ENCODE measurements at regions not wholly inside any gene's neighbourhood (a gene's known extent, or its start where the extent isn't known, plus 50 kb on each side); places are given as distances from the start of the nearest gene placed in this dataset.

DNA sequence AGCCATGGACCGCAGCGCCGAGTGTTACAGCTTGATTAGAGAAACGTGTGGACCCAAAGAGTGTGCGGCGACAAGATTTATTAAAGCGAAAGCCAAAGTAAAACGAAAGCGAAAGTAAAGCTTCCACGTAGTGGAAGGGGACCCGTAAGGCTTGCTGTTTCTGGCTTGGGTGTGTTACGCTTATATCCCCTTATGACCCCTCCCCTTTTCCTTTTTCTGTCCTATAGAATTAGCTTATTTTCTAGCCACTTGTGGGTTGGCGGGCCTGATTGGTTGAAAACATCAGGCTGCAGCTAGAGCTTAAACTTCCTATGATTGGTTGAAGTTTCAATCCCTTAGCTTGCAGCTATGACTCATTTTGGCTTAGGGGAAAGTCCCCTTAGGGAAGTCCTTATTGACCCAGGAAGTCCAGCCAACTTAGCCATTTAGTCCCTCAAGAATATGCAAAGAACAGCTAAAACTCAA is 969.7 kb downstream of the DCDC2C start:
- H3K9me2 ChIP-seq (ENCODE audit: insufficient read depth), result no peaks in the 10 kb centered on the region
- intact Hi-C loops (cut with micrococcal nuclease; ENCODE audit: unreplicated experiment), result no loop called here
- ChIA-PET POLR2A (ENCODE audit: unreplicated experiment) (no interaction called here), CTCF (no interaction called here)
- no peaks in the 10 kb centered on the region for H3K79me2 ChIP-seq (ENCODE audit: low read depth)
- no peak overlapping the region for H2AFZ ChIP-seq
- H3K27me3 ChIP-seq (ENCODE audit: insufficient read depth, low read depth), result no peaks in the 10 kb centered on the region
- peak overlapping the region; percentile 42 for H3K4me2 ChIP-seq
- no peak for TF ChIP-seq EZH2 (IDR thresholded peaks at IDR 0.05; ENCODE audit: low read depth)
- H3K27ac ChIP-seq, result no peak overlapping the region
- no peaks in the 10 kb centered on the region for H3K36me3 ChIP-seq (ENCODE audit: low read depth)
- no TSS peak for BruUV-seq (replicated peaks)
- no peaks in the 10 kb centered on the region for H4K20me1 ChIP-seq (ENCODE audit: insufficient read depth)
- H3K9me3 ChIP-seq (ENCODE audit: insufficient read depth, low read depth), result no peaks in the 10 kb centered on the region
- H3K4me3 ChIP-seq, result no peak overlapping the region; the same call in 1 of the 2 replicates
- DNase-seq, result peak in 1 of 2 experiments; percentile 43
- no peaks in the 10 kb centered on the region for H3F3A ChIP-seq (ENCODE audit: insufficient read depth, low read depth)
- no peaks in the 10 kb centered on the region for H3K4me1 ChIP-seq (replicated peaks; ENCODE audit: insufficient read depth)

- no TSS peak for BruUV-seq (replicated peaks)
- CTCF ChIA-PET, result no interaction called here
Observed at GRCh38 chr2:4674007-4674406, 970.6 kb downstream of the DCDC2C start.

GRCh38 chr2:4675295-4675694 is 971.9 kb downstream of the DCDC2C start:
- Histone ChIP-seq H3K9me2 (ENCODE audit: insufficient read depth) (no peaks in the 10 kb centered on the region), H3F3A (ENCODE audit: insufficient read depth, low read depth) (no peaks in the 10 kb centered on the region), H3K9me3 (ENCODE audit: insufficient read depth, low read depth) (no peaks in the 10 kb centered on the region), H3K4me3 (no peak overlapping the region), H3K27ac (no peak overlapping the region), H4K20me1 (ENCODE audit: insufficient read depth) (no peaks in the 10 kb centered on the region), H3K4me1 (replicated peaks; ENCODE audit: insufficient read depth) (no peaks in the 10 kb centered on the region), H3K36me3 (ENCODE audit: low read depth) (no peaks in the 10 kb centered on the region), H3K4me2 (no peak overlapping the region), H3K27me3 (ENCODE audit: insufficient read depth, low read depth) (no peaks in the 10 kb centered on the region), H2AFZ (no peak overlapping the region), H3K79me2 (ENCODE audit: low read depth) (no peaks in the 10 kb centered on the region)
- no TSS peak for BruUV-seq (replicated peaks)
- TF ChIP-seq CTCF (conservative IDR thresholded peaks at IDR 0.05), result no peak
- no peak for TF ChIP-seq EZH2 (IDR thresholded peaks at IDR 0.05; ENCODE audit: low read depth)
- DNase-seq, result no peak
- ChIA-PET POLR2A (ENCODE audit: unreplicated experiment) (no interaction called here), CTCF (no interaction called here)
- intact Hi-C loops (cut with micrococcal nuclease; ENCODE audit: unreplicated experiment), result no loop called here

More at GRCh38 chr2:4674007-4674406, 970.6 kb downstream of the DCDC2C start:
- Histone ChIP-seq H3K4me1 (replicated peaks; ENCODE audit: insufficient read depth) (no peaks in the 10 kb centered on the region), H4K20me1 (ENCODE audit: insufficient read depth) (no peaks in the 10 kb centered on the region), H3K79me2 (ENCODE audit: low read depth) (no peaks in the 10 kb centered on the region), H3K36me3 (ENCODE audit: low read depth) (no peaks in the 10 kb centered on the region), H3K4me2 (no peak overlapping the region), H3F3A (ENCODE audit: insufficient read depth, low read depth) (no peaks in the 10 kb centered on the region), H3K27ac (no peak overlapping the region), H3K27me3 (ENCODE audit: insufficient read depth, low read depth) (no peaks in the 10 kb centered on the region), H3K9me2 (ENCODE audit: insufficient read depth) (no peaks in the 10 kb centered on the region), H2AFZ (no peak overlapping the region), H3K9me3 (ENCODE audit: insufficient read depth, low read depth) (no peaks in the 10 kb centered on the region), H3K4me3 (no peak overlapping the region)
- no peak for DNase-seq
- intact Hi-C loops (cut with micrococcal nuclease; ENCODE audit: unreplicated experiment), result no loop called here
- POLR2A ChIA-PET (ENCODE audit: unreplicated experiment), result no interaction called here
- no peak for TF ChIP-seq CTCF (conservative IDR thresholded peaks at IDR 0.05)
- TF ChIP-seq EZH2 (IDR thresholded peaks at IDR 0.05; ENCODE audit: low read depth), result no peak

- Histone ChIP-seq H3K9me3 (ENCODE audit: insufficient read depth, low read depth) (no peaks in the 10 kb centered on the region), H3K4me2 (no peak overlapping the region), H3F3A (ENCODE audit: insufficient read depth, low read depth) (no peaks in the 10 kb centered on the region), H3K27me3 (ENCODE audit: insufficient read depth, low read depth) (no peaks in the 10 kb centered on the region), H4K20me1 (ENCODE audit: insufficient read depth) (no peaks in the 10 kb centered on the region), H3K4me1 (replicated peaks; ENCODE audit: insufficient read depth) (no peaks in the 10 kb centered on the region), H3K79me2 (ENCODE audit: low read depth) (no peaks in the 10 kb centered on the region), H3K9me2 (ENCODE audit: insufficient read depth) (no peaks in the 10 kb centered on the region), H3K27ac (no peak overlapping the region), H2AFZ (no peak overlapping the region), H3K4me3 (no peak overlapping the region), H3K36me3 (ENCODE audit: low read depth) (no peaks in the 10 kb centered on the region)
- TF ChIP-seq CTCF (conservative IDR thresholded peaks at IDR 0.05) (no peak), EZH2 (IDR thresholded peaks at IDR 0.05; ENCODE audit: low read depth) (no peak)
- intact Hi-C loops (cut with micrococcal nuclease; ENCODE audit: unreplicated experiment), result no loop called here
- DNase-seq, result no peak
- no TSS peak for BruUV-seq (replicated peaks)
- CTCF ChIA-PET, result no interaction called here
- POLR2A ChIA-PET (ENCODE audit: unreplicated experiment), result no interaction called here
Observed at GRCh38 chr2:4678927-4679326, 975.6 kb downstream of the DCDC2C start.
